K562 (cell line): ENCODE measurements at regions not wholly inside any gene's neighbourhood (a gene's known extent, or its start where the extent isn't known, plus 50 kb on each side); places are given as distances from the start of the nearest gene placed in this dataset.

ENCODE experiments used
- ARID2 ChIP-seq: fragments of 450-650 bp; IDR thresholded peaks from 2 replicates; pipeline ENCODE4 v1.6.1; 2017; ENCODE audit warnings: antibody characterized with exemption, mild to moderate bottlenecking
- CTBP1 ChIP-seq: fragments of 450-650 bp; IDR thresholded peaks from 2 replicates; pipeline ENCODE4 v1.6.1; 2016; ENCODE audit warnings: borderline replicate concordance
- DACH1 ChIP-seq: fragments of 450-650 bp; IDR thresholded peaks from 2 replicates; pipeline ENCODE4 v1.6.1; 2018; ENCODE audit not compliant: partially characterized antibody
- DMBX1 ChIP-seq: fragments of 250-450 bp; sonication (Bioruptor Pico); IDR thresholded peaks from 2 replicates; pipeline ENCODE4 v1.8.0; 2022; ENCODE audit warnings: inconsistent platforms, mild to moderate bottlenecking, moderate library complexity, borderline replicate concordance
- FOXP1 ChIP-seq: sonication (generic); formaldehyde crosslinking; IDR thresholded peaks from 2 replicates; pipeline ENCODE4 v1.8.0; 2022; ENCODE audit warnings: mild to moderate bottlenecking, missing genetic modification reagents
- HMG20B ChIP-seq: fragments of 250-450 bp; sonication (Bioruptor Pico); IDR thresholded peaks from 2 replicates; pipeline ENCODE4 v1.5.0; 2021; ENCODE audit warnings: mild to moderate bottlenecking
- HNRNPK ChIP-seq: fragments of 200-400 bp; formaldehyde crosslinking; IDR thresholded peaks from one replicate; pipeline ENCODE4 v1.6.1; 2018; ENCODE audit warnings: mild to moderate bottlenecking, low read depth, low read length; ENCODE audit not compliant: poor library complexity, severe bottlenecking
- ILF3 ChIP-seq: fragments of 450-650 bp; IDR thresholded peaks from 2 replicates; pipeline ENCODE4 v1.6.1; 2018; ENCODE audit warnings: antibody characterized with exemption, mild to moderate bottlenecking, moderate library complexity, borderline replicate concordance
- IRF2 ChIP-seq: sonication (generic); formaldehyde crosslinking; IDR thresholded peaks from 2 replicates; pipeline ENCODE4 v1.8.1; 2022; ENCODE audit warnings: mild to moderate bottlenecking, missing genetic modification reagents
- KLF1 ChIP-seq: fragments of 450-650 bp; IDR thresholded peaks from 2 replicates; pipeline ENCODE4 v1.6.1; 2016; ENCODE audit warnings: missing genetic modification characterization, missing compliant biosample characterization
- MAFG ChIP-seq: fragments of 450-650 bp; conservative IDR thresholded peaks from 2 replicates; pipeline ENCODE4 v1.6.1; 2016; ENCODE audit warnings: missing genetic modification characterization, missing compliant biosample characterization
- MITF ChIP-seq: IDR thresholded peaks from 2 replicates; pipeline ENCODE4 v1.6.1; 2014; ENCODE audit warnings: antibody characterized with exemption
- MTA3 ChIP-seq: fragments of 450-650 bp; formaldehyde crosslinking; IDR thresholded peaks from 2 replicates; pipeline ENCODE4 v1.6.1; 2017; ENCODE audit warnings: mild to moderate bottlenecking, borderline replicate concordance
- MYNN ChIP-seq, 2 experiments: sonication (generic); formaldehyde crosslinking in 1 of 2; IDR thresholded peaks; 2 replicates each; pipeline versions ENCODE4 v1.5.0 to v1.6.1; 2016 to 2020; ENCODE audit warnings: antibody characterized with exemption in 1 of 2, missing genetic modification reagents in 1 of 2
- PHTF2 ChIP-seq: fragments of 250-450 bp; sonication (Bioruptor Pico); IDR thresholded peaks from 2 replicates; pipeline ENCODE4 v1.5.0; 2021; ENCODE audit warnings: mild to moderate bottlenecking
- POLR2G ChIP-seq: fragments of 200-400 bp; formaldehyde crosslinking; IDR thresholded peaks from 2 replicates; pipeline ENCODE4 v1.6.1; 2017; ENCODE audit warnings: low read depth, mild to moderate bottlenecking, antibody characterized with exemption, low read length, moderate library complexity
- RAD51 ChIP-seq: fragments of 450-650 bp; IDR thresholded peaks from 2 replicates; pipeline ENCODE4 v1.7.1; 2016; ENCODE audit warnings: low read depth, mild to moderate bottlenecking, borderline replicate concordance
- RBM34 ChIP-seq: fragments of 200-400 bp; formaldehyde crosslinking; IDR thresholded peaks from 2 replicates; pipeline ENCODE4 v1.6.1; 2018; ENCODE audit warnings: low read length, borderline replicate concordance; ENCODE audit not compliant: insufficient read depth
- RCOR1 ChIP-seq, 2 experiments: IDR thresholded peaks; 2 replicates each; pipeline ENCODE4 v1.6.1; 2012; ENCODE audit warnings: low read depth in 2 of 2, low read length in 2 of 2, borderline replicate concordance in 1 of 2, improper control_type of control experiment in 1 of 2
- SIX5 ChIP-seq, 2 experiments: IDR thresholded peaks; 2 replicates each; pipeline ENCODE4 v1.6.1; 2011; ENCODE audit warnings: low read length in 2 of 2, borderline replicate concordance in 1 of 2, low read depth in 1 of 2, mild to moderate bottlenecking in 1 of 2, moderate library complexity in 1 of 2; ENCODE audit not compliant: insufficient read depth in 1 of 2
- SMARCC2 ChIP-seq: fragments of 450-650 bp; IDR thresholded peaks from 2 replicates; pipeline ENCODE4 v1.6.1; 2017; ENCODE audit warnings: antibody characterized with exemption, moderate library complexity, mild to moderate bottlenecking, low read depth
- TBP ChIP-seq: optimal IDR thresholded peaks from 2 replicates; pipeline ENCODE3; 2011; ENCODE audit warnings: low read depth, low read length, improper control_type of control experiment
- ZNF398 ChIP-seq: fragments of 250-450 bp; sonication (Bioruptor Pico); IDR thresholded peaks from 2 replicates; pipeline ENCODE4 v1.8.0; 2021; ENCODE audit warnings: moderate library complexity, mild to moderate bottlenecking, inconsistent platforms
- ZNF668 ChIP-seq: fragments of 250-450 bp; sonication (Bioruptor Pico); IDR thresholded peaks from 2 replicates; pipeline ENCODE4 v1.8.0; 2022; ENCODE audit warnings: mild to moderate bottlenecking, inconsistent platforms
- TF ChIP-seq, protein P1 (sequence below): sonication (generic); formaldehyde crosslinking; IDR thresholded peaks from 2 replicates; pipeline ENCODE4 v1.8.1; 2023; ENCODE audit warnings: mild to moderate bottlenecking, missing genetic modification reagents, moderate library complexity

- TF ChIP-seq ZNF668 (no peak), MTA3 (0 out of 2 replicates have a peak, but pooled peaks have one; percentile 47), KLF1 (no peak), RCOR1 (IDR thresholded peaks at IDR 0.05; ENCODE audit: borderline replicate concordance in 1 of 2, low read depth in 2 of 2, low read length in 2 of 2) (peak in 1 of 2 experiments; percentile 83; a peak in 2 of 4 replicates), TBP (no peak), MAFG (peak; percentile 100), HNRNPK (no peak), ARID2 (no peak), SMARCC2 (peak; percentile 80), DACH1 (no peak), ZNF398 (CRISPR knock-in tag) (no peak), RAD51 (peak; percentile 28; the same call in 1 of the 2 replicates), PHTF2 (CRISPR knock-in tag) (no peak), RBM34 (no peak), MYNN (IDR thresholded peaks at IDR 0.05) (no peak), MYNN (CRISPR knock-in tag; IDR thresholded peaks at IDR 0.05) (no peak), IRF2 (no peak), MITF (no peak), DMBX1 (CRISPR knock-in tag) (no peak), POLR2G (no peak), CTBP1 (peak; percentile 24; the same call in 1 of the 2 replicates), ILF3 (no peak), FOXP1 (CRISPR knock-in tag) (no peak), HMG20B (no peak), SIX5 (IDR thresholded peaks at IDR 0.05; ENCODE audit: borderline replicate concordance in 1 of 2, insufficient read depth in 1 of 2, low read depth in 1 of 2, low read length in 2 of 2) (no peak)
- TF ChIP-seq, protein P1, sequence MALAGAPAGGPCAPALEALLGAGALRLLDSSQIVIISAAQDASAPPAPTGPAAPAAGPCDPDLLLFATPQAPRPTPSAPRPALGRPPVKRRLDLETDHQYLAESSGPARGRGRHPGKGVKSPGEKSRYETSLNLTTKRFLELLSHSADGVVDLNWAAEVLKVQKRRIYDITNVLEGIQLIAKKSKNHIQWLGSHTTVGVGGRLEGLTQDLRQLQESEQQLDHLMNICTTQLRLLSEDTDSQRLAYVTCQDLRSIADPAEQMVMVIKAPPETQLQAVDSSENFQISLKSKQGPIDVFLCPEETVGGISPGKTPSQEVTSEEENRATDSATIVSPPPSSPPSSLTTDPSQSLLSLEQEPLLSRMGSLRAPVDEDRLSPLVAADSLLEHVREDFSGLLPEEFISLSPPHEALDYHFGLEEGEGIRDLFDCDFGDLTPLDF (CRISPR knock-in tag), result no peak
Observed at GRCh38 chr16:65975049-65975708, 391.3 kb upstream of the CDH5 start (continued).
